ENCODE measurements at regions not wholly inside any gene's neighbourhood (a gene's known extent, or its start where the extent isn't known, plus 50 kb on each side); places are given as distances from the start of the nearest gene placed in this dataset.
A peak's percentile ranks its signal among the peaks of the same experiment; 100 is the strongest.

- intact Hi-C loops (cut with micrococcal nuclease; ENCODE audit: unreplicated experiment): no loop called here
Observed at GRCh38 chrX:27917713-27918500, 63.3 kb downstream of the DCAF8L1 start.

GRCh38 chrX:27915617-27916016 is 65.6 kb downstream of the DCAF8L1 start:
- TF ChIP-seq EZH2 (IDR thresholded peaks at IDR 0.05; ENCODE audit: low read depth) (no peak), CTCF (conservative IDR thresholded peaks at IDR 0.05) (no peak)
- no peak for DNase-seq
- BruUV-seq (replicated peaks): no TSS peak
- H3K27ac ChIP-seq: no peak overlapping the region
- H3K79me2 ChIP-seq (ENCODE audit: low read depth): no peaks in the 10 kb centered on the region
- CTCF ChIA-PET: no interaction called here
- no peaks in the 10 kb centered on the region for H3K36me3 ChIP-seq (ENCODE audit: low read depth)
- POLR2A ChIA-PET (ENCODE audit: unreplicated experiment): no interaction called here
- H3F3A ChIP-seq (ENCODE audit: insufficient read depth, low read depth): no peaks in the 10 kb centered on the region
- no peaks in the 10 kb centered on the region for H3K27me3 ChIP-seq (ENCODE audit: insufficient read depth, low read depth)
- H2AFZ ChIP-seq: no peak overlapping the region
- no peaks in the 10 kb centered on the region for H3K9me3 ChIP-seq (ENCODE audit: insufficient read depth, low read depth)
- H4K20me1 ChIP-seq (ENCODE audit: insufficient read depth): no peaks in the 10 kb centered on the region
- intact Hi-C loops (cut with micrococcal nuclease; ENCODE audit: unreplicated experiment): no loop called here
- no peak overlapping the region for H3K4me2 ChIP-seq
- H3K4me1 ChIP-seq (replicated peaks; ENCODE audit: insufficient read depth): no peaks in the 10 kb centered on the region
- no peak overlapping the region for H3K4me3 ChIP-seq
- H3K9me2 ChIP-seq (ENCODE audit: insufficient read depth): no peaks in the 10 kb centered on the region

More at GRCh38 chrX:27917713-27918500, 63.3 kb downstream of the DCAF8L1 start:
- Histone ChIP-seq H3K9me3 (ENCODE audit: insufficient read depth, low read depth) (no peaks in the 10 kb centered on the region), H3F3A (ENCODE audit: insufficient read depth, low read depth) (no peaks in the 10 kb centered on the region), H3K4me3 (no peak overlapping the region), H3K79me2 (ENCODE audit: low read depth) (no peaks in the 10 kb centered on the region), H3K27me3 (ENCODE audit: insufficient read depth, low read depth) (no peaks in the 10 kb centered on the region), H3K27ac (no peak overlapping the region), H2AFZ (0 out of 2 replicates have a peak overlapping the region, but pooled peaks have one; percentile 43), H3K4me1 (replicated peaks; ENCODE audit: insufficient read depth) (no peaks in the 10 kb centered on the region), H3K36me3 (ENCODE audit: low read depth) (no peaks in the 10 kb centered on the region), H3K4me2 (no peak overlapping the region), H3K9me2 (ENCODE audit: insufficient read depth) (no peaks in the 10 kb centered on the region), H4K20me1 (ENCODE audit: insufficient read depth) (no peaks in the 10 kb centered on the region)
- BruUV-seq (replicated peaks): no TSS peak
- CTCF ChIA-PET: no interaction called here
- TF ChIP-seq EZH2 (IDR thresholded peaks at IDR 0.05; ENCODE audit: low read depth) (no peak), CTCF (conservative IDR thresholded peaks at IDR 0.05) (no peak)
- POLR2A ChIA-PET (ENCODE audit: unreplicated experiment): no interaction called here
- no peak for DNase-seq

GRCh38 chrX:27910412-27910811 is 70.8 kb downstream of the DCAF8L1 start:
- Histone ChIP-seq H3K4me1 (replicated peaks; ENCODE audit: insufficient read depth) (no peaks in the 10 kb centered on the region), H4K20me1 (ENCODE audit: insufficient read depth) (no peaks in the 10 kb centered on the region), H3K4me3 (no peak overlapping the region), H3K4me2 (no peak overlapping the region), H3K9me2 (ENCODE audit: insufficient read depth) (no peaks in the 10 kb centered on the region), H2AFZ (no peak overlapping the region), H3K27ac (no peak overlapping the region), H3F3A (ENCODE audit: insufficient read depth, low read depth) (no peaks in the 10 kb centered on the region), H3K27me3 (ENCODE audit: insufficient read depth, low read depth) (no peaks in the 10 kb centered on the region), H3K79me2 (ENCODE audit: low read depth) (no peaks in the 10 kb centered on the region), H3K9me3 (ENCODE audit: insufficient read depth, low read depth) (no peaks in the 10 kb centered on the region), H3K36me3 (ENCODE audit: low read depth) (no peaks in the 10 kb centered on the region)
- TF ChIP-seq EZH2 (IDR thresholded peaks at IDR 0.05; ENCODE audit: low read depth) (no peak), CTCF (conservative IDR thresholded peaks at IDR 0.05) (no peak)
- ChIA-PET CTCF (no interaction called here), POLR2A (ENCODE audit: unreplicated experiment) (no interaction called here)
- no TSS peak for BruUV-seq (replicated peaks)
- no peak for DNase-seq
- intact Hi-C loops (cut with micrococcal nuclease; ENCODE audit: unreplicated experiment): no loop called here

Measured in PC-9 (cell line).